ENCODE measurements at regions not wholly inside any gene's neighbourhood (a gene's known extent, or its start where the extent isn't known, plus 50 kb on each side); places are given as distances from the start of the nearest gene placed in this dataset.

DNA sequence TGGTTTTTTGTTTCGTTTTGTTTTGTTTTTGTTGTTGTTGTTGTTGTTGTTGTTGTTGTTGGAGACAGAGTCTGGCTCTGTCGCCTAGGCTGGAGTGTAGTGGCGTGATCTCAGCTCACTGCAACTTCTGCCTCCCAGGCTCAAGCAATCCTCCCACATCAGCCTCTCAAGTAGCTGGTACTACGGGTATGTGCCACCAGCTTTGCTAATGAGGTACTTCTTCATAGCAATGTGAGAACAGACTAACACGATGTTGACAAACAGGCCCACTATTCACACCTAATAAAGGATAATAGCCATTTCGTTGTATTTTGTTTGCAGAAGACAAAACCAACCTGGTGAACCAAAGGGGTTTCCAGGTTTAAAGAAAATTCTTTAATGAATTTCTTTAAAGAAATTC is 130.9 kb downstream of the DIRAS2 start:
- no peaks in the 10 kb centered on the region for H3K4me1 ChIP-seq (ENCODE audit: insufficient read depth, low read length)
- H3K36me3 ChIP-seq (ENCODE audit: insufficient read depth, low read length), result no peaks in the 10 kb centered on the region
- no peak overlapping the region for H3K27ac ChIP-seq (ENCODE audit: low read depth, low read length)
- H2AFZ ChIP-seq (ENCODE audit: low read length), result no peak overlapping the region
- no peaks in the 10 kb centered on the region for H3K79me2 ChIP-seq (ENCODE audit: insufficient read depth, low read length)
- H3K9me3 ChIP-seq (ENCODE audit: low read depth, low read length), result no peaks in the 10 kb centered on the region
- H4K20me1 ChIP-seq (ENCODE audit: insufficient read depth, low read length), result no peaks in the 10 kb centered on the region
- H3K4me3 ChIP-seq (ENCODE audit: insufficient read depth, low read length), result no peak overlapping the region
- TF ChIP-seq, protein P1, sequence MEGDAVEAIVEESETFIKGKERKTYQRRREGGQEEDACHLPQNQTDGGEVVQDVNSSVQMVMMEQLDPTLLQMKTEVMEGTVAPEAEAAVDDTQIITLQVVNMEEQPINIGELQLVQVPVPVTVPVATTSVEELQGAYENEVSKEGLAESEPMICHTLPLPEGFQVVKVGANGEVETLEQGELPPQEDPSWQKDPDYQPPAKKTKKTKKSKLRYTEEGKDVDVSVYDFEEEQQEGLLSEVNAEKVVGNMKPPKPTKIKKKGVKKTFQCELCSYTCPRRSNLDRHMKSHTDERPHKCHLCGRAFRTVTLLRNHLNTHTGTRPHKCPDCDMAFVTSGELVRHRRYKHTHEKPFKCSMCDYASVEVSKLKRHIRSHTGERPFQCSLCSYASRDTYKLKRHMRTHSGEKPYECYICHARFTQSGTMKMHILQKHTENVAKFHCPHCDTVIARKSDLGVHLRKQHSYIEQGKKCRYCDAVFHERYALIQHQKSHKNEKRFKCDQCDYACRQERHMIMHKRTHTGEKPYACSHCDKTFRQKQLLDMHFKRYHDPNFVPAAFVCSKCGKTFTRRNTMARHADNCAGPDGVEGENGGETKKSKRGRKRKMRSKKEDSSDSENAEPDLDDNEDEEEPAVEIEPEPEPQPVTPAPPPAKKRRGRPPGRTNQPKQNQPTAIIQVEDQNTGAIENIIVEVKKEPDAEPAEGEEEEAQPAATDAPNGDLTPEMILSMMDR (IDR thresholded peaks at IDR 0.05; ENCODE audit: extremely low read depth, low read depth, low read length), result no peak
- DNase-seq (ENCODE audit: insufficient read length, low spot score, missing footprints), result no peak
- H3K4me2 ChIP-seq (ENCODE audit: insufficient read depth, low read length), result no peak overlapping the region
- no peaks in the 10 kb centered on the region for H3K27me3 ChIP-seq (ENCODE audit: insufficient read depth, low read length)

DNA sequence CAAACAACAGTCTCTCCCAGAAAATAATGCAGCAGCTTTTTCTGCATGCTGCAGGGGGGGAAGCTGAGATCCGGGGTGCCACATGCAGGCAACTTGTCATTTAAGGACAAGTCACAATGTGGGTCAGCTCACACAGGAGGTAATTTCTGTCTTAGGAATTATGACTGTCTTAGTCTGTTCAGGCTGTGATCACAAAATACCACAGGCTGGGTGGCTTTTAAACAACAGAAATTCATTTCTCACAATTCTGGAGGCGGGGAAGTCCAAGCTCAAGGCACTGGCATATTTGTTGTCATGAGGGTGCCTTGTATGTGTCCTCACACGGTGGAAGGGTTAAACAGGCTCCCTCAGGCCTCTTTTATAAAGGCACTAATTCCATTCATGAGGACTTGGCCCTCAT is 127.7 kb downstream of the DIRAS2 start:
- TF ChIP-seq, protein P1 (IDR thresholded peaks at IDR 0.05; ENCODE audit: extremely low read depth, low read depth, low read length), result no peak
- no peaks in the 10 kb centered on the region for H3K9me3 ChIP-seq (ENCODE audit: low read depth, low read length)
- no peaks in the 10 kb centered on the region for H3K36me3 ChIP-seq (ENCODE audit: insufficient read depth, low read length)
- no peaks in the 10 kb centered on the region for H4K20me1 ChIP-seq (ENCODE audit: insufficient read depth, low read length)
- no peaks in the 10 kb centered on the region for H3K27me3 ChIP-seq (ENCODE audit: insufficient read depth, low read length)
- H3K4me3 ChIP-seq (ENCODE audit: insufficient read depth, low read length), result no peak overlapping the region
- H2AFZ ChIP-seq (ENCODE audit: low read length), result no peak overlapping the region
- no peaks in the 10 kb centered on the region for H3K79me2 ChIP-seq (ENCODE audit: insufficient read depth, low read length)
- no peaks in the 10 kb centered on the region for H3K4me1 ChIP-seq (ENCODE audit: insufficient read depth, low read length)
- no peak overlapping the region for H3K4me2 ChIP-seq (ENCODE audit: insufficient read depth, low read length)
- DNase-seq (ENCODE audit: insufficient read length, low spot score, missing footprints), result no peak
- H3K27ac ChIP-seq (ENCODE audit: low read depth, low read length), result no peak overlapping the region

DNA sequence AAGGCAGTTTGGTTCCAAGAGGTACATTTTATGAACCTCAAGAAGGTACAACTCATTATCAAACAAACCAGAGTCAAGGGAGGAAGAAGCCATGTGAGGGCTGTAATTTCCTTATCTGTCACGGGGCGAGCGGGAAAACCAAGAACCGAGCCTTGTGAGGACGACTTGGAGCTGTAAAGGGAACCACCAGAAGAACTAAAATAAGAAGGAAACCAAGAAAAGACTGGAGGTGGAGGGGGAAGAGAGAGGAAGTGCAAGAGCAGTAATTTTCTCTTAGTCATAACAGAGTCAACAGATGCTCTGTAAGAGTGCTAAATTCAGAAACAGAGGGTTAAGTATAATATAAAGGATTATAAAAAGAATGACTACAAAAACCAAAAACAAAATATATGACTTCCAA is 127.1 kb downstream of the DIRAS2 start:
- Histone ChIP-seq H3K36me3 (ENCODE audit: insufficient read depth, low read length) (no peaks in the 10 kb centered on the region), H3K4me3 (ENCODE audit: insufficient read depth, low read length) (no peak overlapping the region), H3K27ac (ENCODE audit: low read depth, low read length) (no peak overlapping the region), H3K27me3 (ENCODE audit: insufficient read depth, low read length) (no peaks in the 10 kb centered on the region), H3K79me2 (ENCODE audit: insufficient read depth, low read length) (no peaks in the 10 kb centered on the region), H3K4me1 (ENCODE audit: insufficient read depth, low read length) (no peaks in the 10 kb centered on the region), H4K20me1 (ENCODE audit: insufficient read depth, low read length) (no peaks in the 10 kb centered on the region), H2AFZ (ENCODE audit: low read length) (no peak overlapping the region), H3K4me2 (ENCODE audit: insufficient read depth, low read length) (no peak overlapping the region), H3K9me3 (ENCODE audit: low read depth, low read length) (no peaks in the 10 kb centered on the region)
- DNase-seq (ENCODE audit: insufficient read length, low spot score, missing footprints), result no peak
- TF ChIP-seq, protein P1 (IDR thresholded peaks at IDR 0.05; ENCODE audit: extremely low read depth, low read depth, low read length), result no peak

DNA sequence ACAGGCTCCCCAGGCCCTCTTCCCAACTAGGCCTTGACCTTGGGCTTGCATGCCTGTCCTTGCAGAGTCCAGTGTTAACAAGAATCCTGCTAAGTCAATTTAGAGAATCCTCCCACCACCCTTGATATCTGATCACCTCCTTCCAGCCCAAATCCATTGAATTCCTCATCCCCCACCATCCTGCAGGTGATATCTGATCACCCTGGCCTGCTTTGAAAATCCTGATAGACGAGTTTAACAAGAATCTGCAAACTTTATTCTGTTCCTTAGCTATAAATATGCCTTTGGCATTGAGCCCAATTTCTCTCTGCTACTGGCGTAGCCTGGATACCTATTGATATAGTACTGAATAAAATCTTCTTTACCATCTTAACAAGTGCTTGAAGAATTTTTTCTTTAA is 125.5 kb downstream of the DIRAS2 start:
- Histone ChIP-seq H3K27me3 (ENCODE audit: insufficient read depth, low read length) (no peaks in the 10 kb centered on the region), H3K9me3 (ENCODE audit: low read depth, low read length) (no peaks in the 10 kb centered on the region), H3K27ac (ENCODE audit: low read depth, low read length) (no peak overlapping the region), H3K4me2 (ENCODE audit: insufficient read depth, low read length) (no peak overlapping the region), H3K36me3 (ENCODE audit: insufficient read depth, low read length) (no peaks in the 10 kb centered on the region), H3K4me1 (ENCODE audit: insufficient read depth, low read length) (no peaks in the 10 kb centered on the region), H4K20me1 (ENCODE audit: insufficient read depth, low read length) (no peaks in the 10 kb centered on the region), H3K79me2 (ENCODE audit: insufficient read depth, low read length) (no peaks in the 10 kb centered on the region), H2AFZ (ENCODE audit: low read length) (no peak overlapping the region), H3K4me3 (ENCODE audit: insufficient read depth, low read length) (no peak overlapping the region)
- DNase-seq (ENCODE audit: insufficient read length, low spot score, missing footprints), result no peak
- TF ChIP-seq, protein P1 (IDR thresholded peaks at IDR 0.05; ENCODE audit: extremely low read depth, low read depth, low read length), result no peak
